ENCODE measurements at regions not wholly inside any gene's neighbourhood (a gene's known extent, or its start where the extent isn't known, plus 50 kb on each side); places are given as distances from the start of the nearest gene placed in this dataset.

GRCh38 chrX:42920752-42921151 is 142.8 kb upstream of the PPP1R2C start:
- TF ChIP-seq, protein P1, sequence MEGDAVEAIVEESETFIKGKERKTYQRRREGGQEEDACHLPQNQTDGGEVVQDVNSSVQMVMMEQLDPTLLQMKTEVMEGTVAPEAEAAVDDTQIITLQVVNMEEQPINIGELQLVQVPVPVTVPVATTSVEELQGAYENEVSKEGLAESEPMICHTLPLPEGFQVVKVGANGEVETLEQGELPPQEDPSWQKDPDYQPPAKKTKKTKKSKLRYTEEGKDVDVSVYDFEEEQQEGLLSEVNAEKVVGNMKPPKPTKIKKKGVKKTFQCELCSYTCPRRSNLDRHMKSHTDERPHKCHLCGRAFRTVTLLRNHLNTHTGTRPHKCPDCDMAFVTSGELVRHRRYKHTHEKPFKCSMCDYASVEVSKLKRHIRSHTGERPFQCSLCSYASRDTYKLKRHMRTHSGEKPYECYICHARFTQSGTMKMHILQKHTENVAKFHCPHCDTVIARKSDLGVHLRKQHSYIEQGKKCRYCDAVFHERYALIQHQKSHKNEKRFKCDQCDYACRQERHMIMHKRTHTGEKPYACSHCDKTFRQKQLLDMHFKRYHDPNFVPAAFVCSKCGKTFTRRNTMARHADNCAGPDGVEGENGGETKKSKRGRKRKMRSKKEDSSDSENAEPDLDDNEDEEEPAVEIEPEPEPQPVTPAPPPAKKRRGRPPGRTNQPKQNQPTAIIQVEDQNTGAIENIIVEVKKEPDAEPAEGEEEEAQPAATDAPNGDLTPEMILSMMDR (conservative IDR thresholded peaks at IDR 0.05; ENCODE audit: control insufficient read depth, insufficient read depth, low read depth, low read length) = no peak
- DNase-seq (ENCODE audit: low read depth) = peak; percentile 0
- H3K4me3 ChIP-seq (ENCODE audit: control insufficient read depth, low read depth, low read length) = no peak overlapping the region

- TF ChIP-seq, protein P1 (conservative IDR thresholded peaks at IDR 0.05; ENCODE audit: control insufficient read depth, insufficient read depth, low read depth, low read length) = no peak
Measured at GRCh38 chrX:42930071-42930470, 152.1 kb upstream of the PPP1R2C start.

DNA sequence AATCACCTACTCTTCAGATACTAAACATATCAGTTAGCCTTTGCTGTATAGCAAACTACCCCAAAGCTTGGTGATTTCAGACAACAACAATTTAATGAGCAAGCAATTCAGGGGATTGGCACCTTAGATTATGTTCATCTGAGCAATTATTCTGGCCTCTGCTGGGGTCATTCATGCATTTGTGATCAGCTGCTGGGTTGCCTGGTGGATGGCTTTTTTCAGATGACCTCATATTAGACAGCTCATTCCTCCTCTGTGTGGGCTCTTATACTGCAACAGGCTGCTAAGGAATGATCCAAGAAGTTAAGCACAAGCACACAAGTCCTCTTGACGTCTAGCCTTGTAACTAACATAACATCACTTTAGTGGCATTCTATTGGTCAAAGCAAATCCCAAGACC is 153.0 kb upstream of the PPP1R2C start:
- no peak for DNase-seq (ENCODE audit: low read depth)
- TF ChIP-seq, protein P1 (conservative IDR thresholded peaks at IDR 0.05; ENCODE audit: control insufficient read depth, insufficient read depth, low read depth, low read length) = no peak
- H3K4me3 ChIP-seq (ENCODE audit: control insufficient read depth, low read depth, low read length) = no peak overlapping the region

More at GRCh38 chrX:42930071-42930470, 152.1 kb upstream of the PPP1R2C start:
- H3K4me3 ChIP-seq (ENCODE audit: control insufficient read depth, low read depth, low read length) = no peak overlapping the region
- no peak for DNase-seq (ENCODE audit: low read depth)

- DNase-seq (ENCODE audit: low read depth) = no peak
- H3K4me3 ChIP-seq (ENCODE audit: control insufficient read depth, low read depth, low read length) = no peak overlapping the region
- TF ChIP-seq, protein P1 (conservative IDR thresholded peaks at IDR 0.05; ENCODE audit: control insufficient read depth, insufficient read depth, low read depth, low read length) = no peak
Measured at GRCh38 chrX:42933187-42933586, 155.2 kb upstream of the PPP1R2C start.

DNA sequence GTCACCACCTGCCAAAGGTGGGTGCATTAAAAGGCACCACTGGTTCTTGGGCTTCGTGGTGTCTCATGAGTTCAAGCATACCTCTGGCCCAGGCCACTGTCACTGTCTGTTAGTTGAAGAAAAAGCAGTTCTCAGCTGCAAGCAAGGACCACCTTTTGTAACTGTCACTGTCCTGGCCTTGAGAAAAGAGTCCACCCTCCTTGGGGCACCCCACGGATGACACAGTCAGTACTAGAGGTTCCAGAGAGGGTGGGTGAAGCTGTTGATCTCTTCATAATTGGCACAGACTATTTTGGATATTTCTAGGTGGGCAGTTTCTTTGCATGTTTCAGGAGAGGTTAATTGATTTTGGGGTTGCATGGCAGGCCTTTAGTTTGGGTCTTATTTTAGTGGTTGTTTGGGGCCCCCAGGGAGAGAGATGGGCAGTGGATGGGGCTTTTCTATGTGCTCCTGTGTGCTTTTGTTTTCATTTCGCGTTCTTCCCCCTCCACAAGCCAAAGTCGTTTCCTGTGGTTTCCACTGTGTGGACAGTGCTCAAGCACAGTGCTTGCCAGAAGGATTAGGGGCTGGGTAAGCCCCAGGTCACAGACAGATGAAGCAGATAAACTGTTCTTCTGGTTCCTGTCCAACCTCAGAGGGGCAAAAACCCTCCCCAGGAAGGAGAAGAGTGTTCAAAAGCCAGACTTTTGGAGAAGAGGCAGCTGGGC is 156.2 kb upstream of the PPP1R2C start:
- no peak overlapping the region for H3K4me3 ChIP-seq (ENCODE audit: control insufficient read depth, low read depth, low read length)
- TF ChIP-seq, protein P1 (conservative IDR thresholded peaks at IDR 0.05; ENCODE audit: control insufficient read depth, insufficient read depth, low read depth, low read length) = no peak
- DNase-seq (ENCODE audit: low read depth) = no peak

- TF ChIP-seq, protein P1 (conservative IDR thresholded peaks at IDR 0.05; ENCODE audit: control insufficient read depth, insufficient read depth, low read depth, low read length) = no peak
- DNase-seq (ENCODE audit: low read depth) = no peak
Measured at GRCh38 chrX:42941671-42942070, 163.7 kb upstream of the PPP1R2C start.

More at GRCh38 chrX:42941671-42942070, 163.7 kb upstream of the PPP1R2C start:
- no peak overlapping the region for H3K4me3 ChIP-seq (ENCODE audit: control insufficient read depth, low read depth, low read length)
